K562 (cell line): ENCODE measurements at regions not wholly inside any gene's neighbourhood (a gene's known extent, or its start where the extent isn't known, plus 50 kb on each side); places are given as distances from the start of the nearest gene placed in this dataset.

Experiments used
- ARNT ChIP-seq, 2 experiments: fragments of 450-650 bp; IDR thresholded peaks; 2 replicates each; pipeline ENCODE4 v1.6.1; 2016; ENCODE audit warnings: mild to moderate bottlenecking in 1 of 2
- CBX5 ChIP-seq: IDR thresholded peaks from 2 replicates; pipeline ENCODE4 v1.6.1; 2014; ENCODE audit warnings: low read depth, borderline replicate concordance
- CEBPB ChIP-seq: fragments of 450-650 bp; IDR thresholded peaks from 2 replicates; pipeline ENCODE4 v1.6.1; 2016; ENCODE audit warnings: missing genetic modification characterization, missing compliant biosample characterization
- ZNF668 ChIP-seq: fragments of 250-450 bp; sonication (Bioruptor Pico); IDR thresholded peaks from 2 replicates; pipeline ENCODE4 v1.8.0; 2022; ENCODE audit warnings: mild to moderate bottlenecking, inconsistent platforms
- TF ChIP-seq, protein P1 (sequence below): fragments of 250-450 bp; sonication (Bioruptor Pico); IDR thresholded peaks from 2 replicates; pipeline ENCODE4 v1.8.0; 2021; ENCODE audit warnings: moderate library complexity, mild to moderate bottlenecking, inconsistent platforms

DNA sequence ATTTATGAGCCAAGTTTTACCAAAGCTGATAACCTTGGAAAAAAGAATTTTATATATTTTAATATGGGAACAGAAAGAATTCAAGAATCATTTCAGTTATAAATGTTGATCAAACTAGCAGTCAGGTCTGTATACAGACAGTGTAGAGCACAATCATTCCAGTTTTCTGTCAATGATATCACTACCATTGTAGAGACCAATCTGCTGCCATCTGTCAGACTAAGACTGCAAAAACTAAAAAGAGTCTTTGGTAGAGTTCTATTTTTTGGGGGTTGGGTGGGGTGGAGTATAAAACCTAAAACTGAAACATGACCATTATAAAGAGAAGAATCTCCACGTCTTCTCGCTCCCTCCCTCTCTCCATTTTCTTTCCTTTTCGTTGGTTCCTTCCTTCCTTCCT is 204.7 kb upstream of the UBE2E3 start:
- TF ChIP-seq, protein P1, sequence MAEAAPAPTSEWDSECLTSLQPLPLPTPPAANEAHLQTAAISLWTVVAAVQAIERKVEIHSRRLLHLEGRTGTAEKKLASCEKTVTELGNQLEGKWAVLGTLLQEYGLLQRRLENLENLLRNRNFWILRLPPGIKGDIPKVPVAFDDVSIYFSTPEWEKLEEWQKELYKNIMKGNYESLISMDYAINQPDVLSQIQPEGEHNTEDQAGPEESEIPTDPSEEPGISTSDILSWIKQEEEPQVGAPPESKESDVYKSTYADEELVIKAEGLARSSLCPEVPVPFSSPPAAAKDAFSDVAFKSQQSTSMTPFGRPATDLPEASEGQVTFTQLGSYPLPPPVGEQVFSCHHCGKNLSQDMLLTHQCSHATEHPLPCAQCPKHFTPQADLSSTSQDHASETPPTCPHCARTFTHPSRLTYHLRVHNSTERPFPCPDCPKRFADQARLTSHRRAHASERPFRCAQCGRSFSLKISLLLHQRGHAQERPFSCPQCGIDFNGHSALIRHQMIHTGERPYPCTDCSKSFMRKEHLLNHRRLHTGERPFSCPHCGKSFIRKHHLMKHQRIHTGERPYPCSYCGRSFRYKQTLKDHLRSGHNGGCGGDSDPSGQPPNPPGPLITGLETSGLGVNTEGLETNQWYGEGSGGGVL (CRISPR knock-in tag), result no peak
- TF ChIP-seq CBX5, result no peak
- no peak for TF ChIP-seq CEBPB
- TF ChIP-seq ARNT (IDR thresholded peaks at IDR 0.05), result no peak
- no peak for TF ChIP-seq ZNF668 (CRISPR knock-in tag)
